SK-MEL-5 (cell line): ENCODE measurements at regions not wholly inside any gene's neighbourhood (a gene's known extent, or its start where the extent isn't known, plus 50 kb on each side); places are given as distances from the start of the nearest gene placed in this dataset.

Experiments
- DNase-seq: peaks from one replicate; pipeline ENCODE4 v3.0.0-alpha.2; 2016; ENCODE audit warnings: low read depth, low spot score
- in situ Hi-C: cut with HindIII; loops from 2 replicates; pipeline ENCODE4 v1.10.0; 2016; ENCODE audit warnings: low sequenced_read_pairs, high pct_unique_total_duplicates, low pct_unique_long_range_greater_than_20kb

DNA sequence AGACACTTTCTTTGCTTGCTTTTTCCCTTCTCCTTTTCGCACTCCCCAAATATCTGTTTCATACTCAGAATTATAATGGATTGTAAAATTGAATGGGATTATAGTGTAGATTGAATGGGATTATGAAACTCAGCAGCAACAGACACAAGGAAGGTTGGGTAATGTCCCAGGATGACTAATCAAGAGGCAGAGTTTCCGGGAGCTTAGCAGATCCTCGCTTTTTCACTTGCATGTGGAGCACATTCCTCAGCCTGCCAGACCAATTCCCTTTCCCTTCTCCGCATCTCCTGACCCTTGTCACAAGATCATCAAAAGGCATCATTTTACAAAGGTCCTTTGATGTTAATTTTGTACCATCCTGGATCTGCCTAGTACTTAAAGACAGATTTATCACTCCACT lies 55.1 kb upstream of the SLC1A1 start:
- in situ Hi-C loops: no loop called here
- peak; percentile 54 for DNase-seq

DNA sequence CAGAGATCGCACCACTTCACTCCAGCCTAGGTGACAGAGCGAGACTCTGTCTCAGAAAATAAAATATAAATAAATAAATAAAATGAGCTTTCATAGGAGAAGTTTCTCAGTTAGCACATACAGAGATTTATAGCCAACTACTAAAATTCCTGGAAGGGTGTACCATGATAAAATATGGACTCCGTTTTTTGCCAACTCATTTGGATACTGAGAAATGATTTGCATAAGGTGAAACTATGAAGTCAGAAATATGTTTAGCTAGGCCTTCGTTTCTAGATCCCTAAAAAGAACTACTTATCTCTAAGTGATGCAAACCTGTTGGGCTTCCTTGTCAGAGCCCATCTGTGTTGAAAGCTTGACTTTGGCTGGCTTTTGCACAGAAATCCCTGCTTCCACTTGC lies 56.9 kb upstream of the SLC1A1 start:
- no peak for DNase-seq
- in situ Hi-C loops: no loop called here

DNA sequence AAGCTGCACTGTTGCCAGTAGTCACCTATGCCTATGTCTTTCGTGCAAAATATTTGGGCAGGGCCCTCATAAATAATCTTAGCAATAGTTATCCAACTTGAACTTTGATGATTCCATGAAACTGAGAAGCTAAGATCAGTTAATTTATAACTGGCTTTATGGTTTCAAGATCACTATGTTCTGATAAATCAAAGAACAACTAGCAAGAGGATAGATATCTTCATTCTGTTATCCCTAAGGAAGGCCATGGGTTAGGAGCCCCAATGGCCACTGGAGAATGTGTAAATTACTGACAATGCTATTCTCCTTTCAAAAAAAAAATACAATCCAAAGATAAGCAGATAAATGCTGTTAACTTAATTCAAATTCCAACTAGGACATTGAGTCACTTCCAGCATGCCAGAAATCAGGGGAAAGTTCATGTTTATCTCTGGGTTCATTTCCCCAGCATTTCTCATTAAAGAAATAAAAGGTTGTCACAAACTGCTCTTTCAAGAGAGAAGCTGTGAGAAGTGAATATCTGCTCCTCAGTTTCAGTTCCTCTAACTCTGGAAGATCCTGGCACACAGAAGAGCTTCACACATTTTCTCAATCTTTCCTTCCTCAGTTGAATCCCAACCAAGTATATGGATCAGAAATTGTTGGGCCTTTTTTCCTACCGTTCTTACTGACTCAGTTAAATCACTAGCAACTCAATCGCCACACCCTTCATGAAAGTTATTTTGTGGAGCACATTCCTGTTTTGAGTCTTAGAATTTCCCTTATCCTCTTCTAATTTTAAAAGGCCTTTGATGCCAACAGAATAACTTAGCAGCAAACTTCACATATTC lies 59.6 kb upstream of the SLC1A1 start:
- DNase-seq: no peak

GRCh38 chr9:4425319-4426045 lies 64.8 kb upstream of the SLC1A1 start:
- in situ Hi-C loops: no loop called here
- no peak for DNase-seq

More for the DNA sequence above, 59.6 kb upstream of the SLC1A1 start:
- in situ Hi-C loops: no loop called here

DNA sequence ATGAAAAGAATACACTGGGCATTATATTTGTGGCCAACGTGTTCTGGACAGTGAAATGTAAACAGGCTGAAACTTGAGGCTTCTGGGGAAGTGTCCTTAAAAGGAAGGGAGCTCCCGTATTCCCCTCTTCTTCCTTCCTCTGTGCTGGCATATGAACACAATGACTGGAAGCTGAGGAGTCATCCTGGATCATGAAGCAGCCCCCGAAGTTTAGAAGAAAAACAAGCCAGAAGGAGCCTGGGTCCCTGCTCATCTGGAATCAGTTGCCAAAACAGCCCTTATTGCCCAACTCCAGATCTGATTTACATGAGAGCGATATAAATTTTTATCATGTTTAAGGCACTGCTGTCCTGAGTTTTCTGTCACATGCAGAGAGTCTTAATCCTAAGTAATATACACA lies 65.4 kb upstream of the SLC1A1 start:
- in situ Hi-C loops: no loop called here
- DNase-seq: no peak

GRCh38 chr9:4424038-4424437 lies 66.2 kb upstream of the SLC1A1 start:
- in situ Hi-C loops: no loop called here
- DNase-seq: no peak

DNA sequence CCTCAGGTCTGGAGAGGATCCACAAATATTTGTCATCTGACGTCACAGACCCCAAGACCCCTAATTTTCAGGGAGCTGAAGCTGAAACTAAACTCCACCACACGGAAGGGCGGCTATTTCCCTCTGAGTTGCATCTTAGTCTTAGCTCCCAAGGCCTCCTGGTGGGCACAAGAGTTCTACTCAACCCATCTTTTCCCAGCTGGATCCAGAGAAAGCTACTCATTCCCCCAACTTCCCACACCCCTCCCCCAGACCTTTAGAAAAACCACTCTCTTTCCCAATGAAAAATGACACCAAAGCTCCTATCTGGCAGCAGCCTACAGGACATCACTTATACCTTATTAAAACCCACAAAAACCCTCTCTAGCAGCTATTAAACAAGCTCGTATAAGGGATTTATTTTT lies 67.1 kb upstream of the SLC1A1 start:
- DNase-seq: no peak
- in situ Hi-C loops: no loop called here

- in situ Hi-C loops: no loop called here
These were observed 67.8 kb upstream of the SLC1A1 start for GRCh38 chr9:4422495-4422894.

GRCh38 chr9:4421847-4422246 lies 68.4 kb upstream of the SLC1A1 start:
- DNase-seq: no peak
- in situ Hi-C loops: no loop called here

More at GRCh38 chr9:4422495-4422894, 67.8 kb upstream of the SLC1A1 start:
- no peak for DNase-seq

DNA sequence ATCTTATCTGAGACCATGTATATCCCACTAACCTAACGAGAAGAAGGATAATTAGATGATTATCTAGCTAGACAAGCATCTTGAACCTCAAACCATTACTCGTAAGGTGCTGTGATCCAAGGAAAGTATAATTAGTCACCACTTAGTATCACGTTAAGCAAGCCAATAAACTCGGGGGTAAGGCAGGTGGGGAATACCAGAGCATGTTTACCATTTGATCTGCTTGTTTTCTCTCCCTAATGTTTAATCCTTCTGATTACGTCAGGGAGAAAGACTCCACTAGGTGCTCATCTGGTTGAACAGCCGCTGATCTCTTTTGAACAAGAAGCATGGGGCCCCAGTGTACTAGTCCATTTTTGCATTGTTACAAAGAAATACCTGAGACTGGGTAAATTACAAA lies 69.9 kb upstream of the SLC1A1 start:
- no peak for DNase-seq
- in situ Hi-C loops: no loop called here

DNA sequence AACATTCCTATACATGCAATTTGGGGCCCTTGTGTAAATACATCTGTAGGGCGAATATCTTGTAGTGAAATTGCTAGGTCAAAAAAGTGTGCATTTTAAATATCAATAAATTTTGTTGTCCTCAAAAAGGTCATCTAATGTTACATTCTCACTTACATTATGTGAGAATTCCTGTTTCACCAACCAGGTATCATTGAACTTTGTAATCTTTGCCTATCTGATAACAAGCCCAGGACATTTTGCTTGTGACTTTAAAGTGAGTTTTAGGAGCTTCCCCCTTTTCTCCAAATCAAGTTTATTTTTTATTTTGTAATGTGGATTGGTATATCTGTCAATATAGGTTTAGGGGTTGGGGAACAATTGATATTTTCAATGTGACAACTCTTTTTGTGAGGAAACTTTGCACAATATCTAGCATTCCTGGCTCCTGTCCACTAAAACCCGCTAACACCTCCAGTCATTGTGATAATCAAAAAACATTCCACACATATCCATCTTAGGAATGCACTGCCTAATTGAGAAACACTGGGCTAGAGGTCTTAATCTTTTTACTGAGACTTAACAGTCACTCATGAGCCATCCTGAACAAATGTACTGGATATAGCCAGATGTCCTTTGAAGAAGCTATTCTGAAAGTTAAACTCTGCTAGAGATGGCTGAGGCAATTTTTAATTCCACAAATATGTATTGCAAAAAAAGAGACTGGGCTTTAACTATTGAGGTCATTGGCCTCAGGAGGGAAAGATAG lies 72.5 kb upstream of the SLC1A1 start:
- in situ Hi-C loops: no loop called here
- no peak for DNase-seq

DNA sequence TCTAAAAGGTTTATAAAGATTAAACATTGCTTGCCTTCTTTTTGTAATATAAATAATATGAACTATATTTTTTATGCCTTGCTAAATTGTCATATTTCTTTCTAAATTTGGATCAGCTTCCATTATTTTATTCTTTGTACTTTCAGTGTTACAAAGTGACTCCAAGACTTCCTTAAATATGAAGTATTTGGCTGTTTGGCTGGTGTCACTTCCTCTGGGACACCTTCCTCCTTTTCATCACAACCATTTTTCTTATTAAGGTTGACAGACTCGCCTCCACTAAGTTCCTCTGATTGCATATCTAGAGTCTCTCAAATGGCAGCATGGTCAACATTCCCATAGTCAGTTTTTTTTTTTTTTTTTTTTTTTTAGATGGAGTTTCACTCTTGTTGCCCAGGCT lies 73.8 kb upstream of the SLC1A1 start:
- DNase-seq: no peak
- in situ Hi-C loops: no loop called here

DNA sequence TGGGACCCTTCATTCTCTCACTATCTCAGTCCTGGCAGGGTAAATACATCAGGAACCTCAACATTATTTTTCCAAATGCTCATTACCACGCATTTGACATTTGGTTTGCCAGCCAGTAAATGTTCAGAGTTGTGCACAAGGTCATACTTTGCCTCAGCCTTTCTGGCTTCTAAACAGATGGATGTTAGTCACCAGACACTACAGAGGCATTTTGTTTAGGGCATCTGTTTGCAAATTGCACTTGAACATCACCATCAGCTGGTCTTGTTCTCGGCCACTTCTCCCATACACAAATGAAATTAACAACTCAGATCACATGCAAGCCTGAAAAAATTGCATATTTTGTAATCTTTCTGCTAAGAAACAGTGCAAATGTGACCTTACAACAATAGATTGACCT lies 75.0 kb upstream of the SLC1A1 start:
- in situ Hi-C loops: no loop called here

GRCh38 chr9:4413856-4414255 lies 76.4 kb upstream of the SLC1A1 start:
- no peak for DNase-seq
- in situ Hi-C loops: no loop called here

More for the DNA sequence above, 75.0 kb upstream of the SLC1A1 start:
- DNase-seq: no peak

DNA sequence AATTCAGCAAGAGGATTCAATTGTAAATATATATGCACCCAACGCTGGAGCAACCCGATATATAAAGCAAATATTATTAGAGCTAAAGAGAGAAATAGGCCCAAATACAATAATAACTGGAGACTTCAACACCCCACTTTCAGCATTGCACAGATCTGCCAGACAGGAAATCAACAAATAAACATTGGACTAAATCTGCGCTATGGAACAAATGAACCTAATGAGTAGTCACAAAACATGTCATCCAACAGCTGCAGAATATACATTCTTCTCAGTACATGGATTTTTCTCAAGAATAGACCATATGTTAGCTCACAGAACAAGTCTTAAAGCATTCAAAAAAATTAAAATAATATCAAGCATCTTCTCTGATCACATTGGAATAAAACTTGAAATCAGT lies 86.1 kb upstream of the SLC1A1 start:
- no peak for DNase-seq
- in situ Hi-C loops: no loop called here

GRCh38 chr9:4402501-4402900 lies 87.8 kb upstream of the SLC1A1 start:
- in situ Hi-C loops: no loop called here
- no peak for DNase-seq

DNA sequence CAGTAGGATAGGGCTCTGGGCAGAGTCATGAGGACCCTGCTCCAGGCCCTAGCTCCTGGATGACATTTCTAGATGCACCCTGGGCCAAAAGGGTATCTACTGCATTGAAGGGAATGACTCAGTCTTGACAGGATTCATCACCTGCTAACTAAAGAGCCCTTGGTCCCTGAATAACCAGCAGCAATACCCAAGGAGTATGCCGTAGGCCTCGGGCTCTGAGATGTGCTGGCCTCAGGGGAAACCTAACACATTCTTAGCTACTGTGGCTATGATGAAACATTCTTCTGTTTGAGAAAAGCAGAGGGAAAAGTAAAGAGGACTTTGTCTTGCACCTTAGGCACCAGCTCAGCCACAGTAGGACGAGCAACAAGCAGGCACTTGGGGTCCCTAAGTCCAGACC lies 89.5 kb upstream of the SLC1A1 start:
- DNase-seq: no peak
- in situ Hi-C loops: no loop called here

DNA sequence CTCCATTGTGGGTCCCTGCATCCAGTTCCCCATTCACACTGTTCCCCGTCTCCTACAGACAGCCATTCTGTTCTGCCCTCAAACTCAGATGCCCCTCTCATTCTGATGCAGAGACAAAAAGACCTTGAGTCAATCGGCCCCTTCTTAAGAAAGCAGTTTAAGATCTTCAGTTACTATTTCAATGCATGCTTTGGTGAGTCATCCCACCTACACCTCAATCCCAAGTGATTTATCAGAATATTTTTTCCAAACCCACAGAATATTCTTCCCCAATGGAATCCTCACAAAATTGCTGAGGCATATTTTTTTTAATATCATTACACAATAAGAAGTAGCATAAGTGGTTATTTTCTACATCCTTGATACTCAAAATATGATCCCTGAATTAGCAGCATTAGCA lies 92.4 kb upstream of the SLC1A1 start:
- no peak for DNase-seq
- in situ Hi-C loops: no loop called here
